NCI-H1694 (cell line): ENCODE measurements at regions not wholly inside any gene's neighbourhood (a gene's known extent, or its start where the extent isn't known, plus 50 kb on each side); places are given as distances from the start of the nearest gene placed in this dataset.
"Not testable (repeated sequence)": the region's sequence is repeated elsewhere in the genome, so short reads cannot be mapped to it uniquely, and the experiment has no call there.

Experiments used
- DNase-seq: peaks from one replicate; lab custom pipeline; 2025; lab: John Stamatoyannopoulos, UW

DNA sequence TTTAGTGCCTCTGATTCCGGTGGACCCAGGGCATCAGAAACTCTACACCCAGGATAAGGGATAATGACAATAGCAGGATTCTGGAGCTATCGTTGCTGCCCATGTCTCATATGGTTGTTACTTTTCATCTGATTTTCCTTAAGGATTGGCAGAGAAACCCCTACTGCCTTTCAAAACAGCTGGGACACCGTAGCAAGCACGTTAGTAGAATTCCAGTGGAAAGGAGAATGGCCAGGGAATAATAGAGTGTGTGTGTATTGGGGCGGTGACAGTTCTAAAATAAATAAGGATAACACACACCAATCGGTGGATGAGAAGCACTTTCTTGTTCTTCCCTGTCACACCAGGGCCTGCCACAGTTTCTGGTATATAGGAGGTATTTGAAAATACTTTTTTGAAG is 251.8 kb downstream of the HAPSTR1 start:
- no peak for DNase-seq

- no peak for DNase-seq
These were observed 253.1 kb downstream of the HAPSTR1 start for GRCh38 chr16:9344508-9344907.

DNA sequence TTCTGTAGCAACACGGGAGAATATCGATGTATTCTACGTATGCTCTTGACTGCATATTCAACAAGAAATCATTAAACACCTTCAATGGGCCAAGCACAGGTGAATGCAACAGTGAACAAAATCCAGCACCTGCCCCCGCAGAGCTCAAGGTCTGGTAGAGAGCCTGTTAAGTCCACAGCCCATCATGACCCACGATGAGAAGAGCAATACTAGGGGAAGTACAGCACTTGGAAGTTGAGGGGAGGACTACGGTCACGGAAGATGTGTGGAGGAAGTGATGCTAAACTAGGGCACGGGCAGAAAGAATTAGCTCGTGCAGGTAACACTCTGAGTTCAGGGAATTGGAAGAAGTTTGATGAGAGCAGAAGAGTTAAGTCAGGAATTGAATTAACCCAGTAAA is 253.6 kb downstream of the HAPSTR1 start:
- DNase-seq: no peak

GRCh38 chr16:9345880-9346279 is 254.4 kb downstream of the HAPSTR1 start:
- no peak for DNase-seq

DNA sequence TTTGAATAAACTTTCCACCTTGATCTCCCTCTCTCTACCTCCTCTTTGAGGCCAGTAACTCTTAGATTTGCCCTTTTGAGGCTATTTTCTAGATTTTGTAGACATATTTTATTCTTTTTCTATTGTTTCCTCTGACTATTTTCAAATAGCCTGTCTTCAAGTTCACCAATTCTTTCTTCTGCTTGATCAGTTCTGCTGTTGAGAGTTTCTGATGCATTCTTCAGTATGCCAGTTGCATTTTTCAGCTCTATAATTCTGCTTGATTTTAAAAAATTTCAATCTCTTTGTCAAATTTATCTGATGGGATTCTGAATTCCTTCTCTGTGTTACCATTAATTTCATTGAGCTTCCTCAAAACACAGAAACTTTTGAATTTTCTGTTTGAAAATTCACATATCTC is 257.5 kb downstream of the HAPSTR1 start:
- no peak for DNase-seq

GRCh38 chr16:9349373-9349960 is 258.0 kb downstream of the HAPSTR1 start:
- DNase-seq: not testable (repeated sequence)

DNA sequence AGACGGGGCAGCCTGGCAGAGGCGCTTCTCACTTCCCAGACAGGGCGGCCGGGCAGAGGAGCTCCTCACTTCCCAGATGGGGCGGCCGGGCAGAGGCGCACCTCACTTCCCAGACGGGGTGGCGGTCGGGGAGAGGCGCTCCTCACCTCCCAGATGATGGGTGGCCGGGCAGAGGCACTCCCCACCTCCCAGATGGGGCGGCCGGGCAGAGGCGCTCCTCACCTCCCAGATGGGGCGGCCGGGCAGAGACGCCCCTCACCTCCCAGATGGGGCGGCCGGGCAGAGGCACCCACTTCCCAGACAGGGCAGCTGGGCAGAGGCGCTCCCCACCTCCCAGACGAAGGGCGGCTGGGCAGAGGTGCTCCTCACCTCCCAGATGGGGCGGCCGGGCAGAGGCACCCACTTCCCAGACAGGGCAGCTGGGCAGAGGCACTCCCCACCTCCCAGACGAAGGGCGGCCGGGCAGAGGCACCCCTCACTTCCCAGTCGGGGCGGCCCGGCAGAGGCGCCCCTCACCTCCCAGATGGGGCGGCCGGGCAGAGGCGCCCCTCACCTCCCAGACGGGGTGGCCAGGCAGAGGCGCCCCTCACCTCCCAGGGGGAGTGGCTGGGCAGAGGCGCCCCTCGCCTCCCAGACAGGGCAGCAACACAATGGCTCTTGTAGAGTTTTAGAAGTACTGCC is 258.8 kb downstream of the HAPSTR1 start:
- DNase-seq: not testable (repeated sequence)

- no peak for DNase-seq
These were observed 260.0 kb downstream of the HAPSTR1 start for GRCh38 chr16:9351440-9351839.

GRCh38 chr16:9351841-9352434 is 260.5 kb downstream of the HAPSTR1 start:
- DNase-seq: no peak

GRCh38 chr16:9357829-9358228 is 266.4 kb downstream of the HAPSTR1 start:
- DNase-seq: no peak

DNA sequence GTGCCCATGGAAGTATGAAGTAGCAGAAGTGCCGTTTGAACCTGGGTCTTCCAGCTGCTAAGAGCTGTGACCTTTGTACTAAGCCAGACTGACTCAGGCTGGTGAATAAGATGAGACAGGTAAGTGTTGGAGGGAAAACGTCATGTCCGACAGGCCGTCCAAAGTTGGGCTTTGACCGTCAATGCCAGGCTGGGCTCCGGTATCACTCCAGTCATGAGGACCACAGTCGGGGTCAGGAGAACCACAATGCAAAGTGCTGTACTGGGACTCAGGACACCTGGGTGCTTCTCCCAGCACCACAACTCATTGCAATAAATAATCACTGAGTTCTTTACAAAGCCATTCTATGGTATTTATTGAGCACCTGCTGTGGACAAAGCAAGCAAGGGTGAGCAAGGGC is 268.6 kb downstream of the HAPSTR1 start:
- DNase-seq: no peak

GRCh38 chr16:9362050-9362449 is 270.6 kb downstream of the HAPSTR1 start:
- DNase-seq: no peak

- DNase-seq: no peak
These were observed 271.2 kb downstream of the HAPSTR1 start for GRCh38 chr16:9362604-9363003.

GRCh38 chr16:9363520-9363919 is 272.1 kb downstream of the HAPSTR1 start:
- no peak for DNase-seq

GRCh38 chr16:9364721-9365369 is 273.4 kb downstream of the HAPSTR1 start:
- DNase-seq: no peak

DNA sequence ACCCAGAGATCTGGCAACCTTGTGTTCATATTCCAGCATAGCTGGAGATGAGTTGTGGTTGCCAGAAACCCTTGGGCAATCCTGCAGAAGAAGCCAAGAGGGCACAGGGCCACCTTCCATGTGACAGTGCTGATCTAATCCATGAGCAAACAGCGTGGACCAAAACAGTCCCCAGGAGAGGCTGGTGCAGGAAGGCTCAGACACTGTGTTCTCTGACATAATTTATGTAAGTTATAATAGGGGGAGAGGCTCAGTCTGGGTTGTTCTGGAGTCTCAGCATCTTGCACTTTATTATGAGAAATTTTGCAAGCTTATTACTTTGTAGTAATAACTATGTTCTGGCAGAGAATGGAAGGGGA is 273.9 kb downstream of the HAPSTR1 start:
- DNase-seq: no peak

GRCh38 chr16:9366048-9366969 is 274.9 kb downstream of the HAPSTR1 start:
- DNase-seq: no peak

DNA sequence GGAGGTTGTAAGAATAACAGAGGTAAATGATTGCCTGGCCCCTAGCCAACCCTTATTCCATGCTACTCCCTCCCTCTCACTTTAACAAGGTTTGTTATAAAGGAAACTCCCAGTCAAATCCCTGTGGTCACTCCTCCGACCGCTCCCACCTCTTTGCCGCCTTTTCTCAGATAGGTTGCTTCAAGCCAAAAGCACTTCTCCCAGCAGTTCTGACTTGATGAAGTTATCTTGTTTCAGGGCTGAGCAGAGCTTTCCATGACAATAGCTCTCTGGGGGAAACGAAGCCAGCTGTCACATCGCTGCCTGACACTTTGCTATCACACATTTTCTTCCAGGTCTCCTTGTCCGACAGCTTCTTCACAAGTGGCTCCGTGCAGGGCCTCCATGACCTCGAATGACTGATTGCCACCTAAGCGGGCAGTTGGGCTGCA is 278.6 kb downstream of the HAPSTR1 start:
- no peak for DNase-seq

DNA sequence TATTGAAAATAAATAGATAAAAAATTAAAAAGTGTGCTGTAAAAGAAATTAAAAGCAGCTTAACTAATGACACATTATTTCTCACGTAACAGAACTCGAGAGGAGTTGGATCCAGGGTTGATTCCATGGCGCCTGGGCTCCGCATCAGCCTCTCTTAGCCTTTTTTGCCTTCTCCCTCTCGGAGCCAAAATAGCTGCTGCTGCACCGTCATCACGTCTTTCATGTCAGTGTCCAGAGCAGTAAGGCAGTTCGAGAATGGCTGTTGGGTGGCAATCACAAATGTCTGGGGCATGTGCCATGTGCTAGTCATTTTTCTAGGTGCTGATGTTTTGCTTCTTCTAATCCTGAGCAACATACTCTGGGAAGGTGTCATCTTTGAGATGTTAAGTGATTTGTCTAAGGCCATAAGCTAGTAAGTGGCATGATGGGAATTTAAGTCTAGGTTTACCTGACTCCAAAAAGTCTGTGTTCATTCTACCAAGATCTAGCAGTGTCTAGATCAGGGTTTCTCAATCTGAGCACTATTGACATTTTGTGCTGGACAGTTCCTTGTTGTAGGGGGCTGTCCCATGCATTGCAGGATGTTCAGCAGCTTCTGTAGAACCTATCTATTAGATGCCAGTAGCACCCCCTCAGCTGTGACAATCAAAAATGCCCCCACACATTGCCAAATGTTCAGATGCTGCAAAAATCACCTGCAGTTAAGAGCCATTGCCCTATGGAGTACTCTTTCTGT is 280.4 kb downstream of the HAPSTR1 start:
- no peak for DNase-seq

DNA sequence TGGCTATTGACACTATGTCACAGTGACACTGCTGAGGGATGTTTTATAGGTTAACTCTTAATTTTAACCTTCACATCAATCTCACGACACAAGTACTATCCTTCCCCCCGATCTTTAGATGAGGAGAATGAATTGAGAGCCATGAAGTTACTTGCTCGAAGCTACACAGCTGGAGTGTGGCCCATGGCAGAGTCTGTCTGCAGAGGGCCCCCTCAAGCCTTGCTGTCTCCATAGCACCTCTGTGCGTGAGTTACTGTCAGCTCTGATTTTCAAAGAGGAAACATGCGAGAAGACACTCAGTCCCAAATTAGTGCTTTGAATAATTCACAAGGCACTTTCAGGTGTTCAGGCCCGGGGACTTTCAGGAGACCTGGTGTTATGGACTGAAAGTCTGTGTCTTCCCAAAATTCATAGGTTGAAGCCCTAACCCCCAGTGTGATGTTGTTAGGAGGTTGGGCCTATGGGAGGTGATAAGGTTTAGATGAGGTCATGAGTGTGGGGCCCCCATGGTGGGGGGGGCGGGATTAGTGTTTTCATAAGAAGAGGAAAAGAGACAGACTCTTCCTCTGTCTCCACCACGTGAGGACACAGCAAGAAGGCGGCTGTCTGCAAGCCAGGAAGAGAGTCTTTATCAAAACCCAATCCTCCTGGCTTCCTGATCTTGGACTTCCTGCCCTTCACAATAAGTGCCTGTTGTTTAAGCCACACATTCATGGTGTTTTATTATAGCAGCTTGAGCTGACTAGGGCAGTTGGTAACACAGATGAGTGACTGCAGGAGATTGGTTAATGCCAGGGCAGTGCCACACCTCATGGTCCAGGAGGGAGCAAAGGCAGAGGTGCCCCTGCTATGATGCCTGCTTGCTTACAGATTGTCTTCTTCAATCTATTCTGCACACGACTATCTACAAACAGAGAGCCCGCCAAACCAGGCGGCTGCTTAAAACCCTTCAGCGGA is 281.8 kb downstream of the HAPSTR1 start:
- DNase-seq: no peak
